ENCODE measurements at regions not wholly inside any gene's neighbourhood (a gene's known extent, or its start where the extent isn't known, plus 50 kb on each side); places are given as distances from the start of the nearest gene placed in this dataset.

DNA sequence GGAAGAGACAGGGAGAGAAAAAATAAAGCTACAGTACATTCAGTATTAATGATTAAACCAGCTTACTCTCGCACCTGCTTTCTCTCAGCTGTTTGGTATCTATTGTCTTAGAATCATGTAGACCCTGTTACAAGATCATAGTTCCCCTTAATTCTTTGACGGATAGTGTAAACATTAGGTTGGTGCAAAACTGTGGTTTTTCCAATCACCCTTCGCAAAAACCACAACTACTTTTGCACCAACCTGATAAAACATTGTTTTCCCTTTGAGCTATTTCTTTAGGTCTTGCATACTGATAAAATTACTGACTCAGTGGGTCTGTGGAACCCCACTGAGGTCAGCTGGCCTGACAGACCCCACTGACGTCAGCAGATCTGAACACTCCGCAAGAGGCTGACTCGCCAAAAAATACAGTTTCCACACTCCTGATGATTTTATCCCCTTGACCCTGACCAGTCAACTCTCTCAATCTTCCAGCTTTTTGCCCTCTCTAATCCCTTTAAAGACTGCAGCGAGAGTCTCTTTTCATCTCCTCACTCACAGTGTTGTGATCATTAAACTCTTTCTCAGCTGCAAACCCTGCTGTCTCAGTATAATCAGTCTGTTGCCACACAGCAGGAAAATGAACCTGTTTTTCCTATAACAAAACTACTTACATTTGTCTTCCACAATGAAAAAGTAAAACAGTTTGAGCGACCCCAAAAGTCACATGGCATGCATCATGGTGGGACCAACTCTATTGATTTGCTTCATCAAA lies 123.9 kb downstream of the SLITRK6 start:
- DNase-seq (ENCODE audit: low read depth, low spot score) (no peak), ATAC-seq (no peak)
- TF ChIP-seq POLR2A (IDR thresholded peaks at IDR 0.05; ENCODE audit: borderline replicate concordance, extremely low read depth, insufficient read depth, insufficient read length) (no peak), ZFX (IDR thresholded peaks at IDR 0.05) (no peak), EZH2 (IDR thresholded peaks at IDR 0.05) (no peak), SRF (IDR thresholded peaks at IDR 0.05; ENCODE audit: low read depth) (no peak), EGR1 (IDR thresholded peaks at IDR 0.05; ENCODE audit: low read depth) (no peak), RAD21 (IDR thresholded peaks at IDR 0.05; ENCODE audit: low read depth) (no peak), POLR2AphosphoS5 (IDR thresholded peaks at IDR 0.05; ENCODE audit: low read depth, low read length) (no peak), CEBPB (IDR thresholded peaks at IDR 0.05; ENCODE audit: low read depth) (no peak), ZNF274 (IDR thresholded peaks at IDR 0.05; ENCODE audit: low read depth, low read length) (no peak), ELF1 (IDR thresholded peaks at IDR 0.05; ENCODE audit: borderline replicate concordance, low read depth) (no peak), CBX3 (IDR thresholded peaks at IDR 0.05; ENCODE audit: low read depth) (no peak), EZH2phosphoT487 (IDR thresholded peaks at IDR 0.05; ENCODE audit: borderline replicate concordance) (no peak), FOSL1 (IDR thresholded peaks at IDR 0.05; ENCODE audit: low read depth) (no peak), TCF7L2 (IDR thresholded peaks at IDR 0.05; ENCODE audit: borderline replicate concordance, extremely low read depth, insufficient read depth, insufficient read length) (no peak)
- TF ChIP-seq, protein P1, sequence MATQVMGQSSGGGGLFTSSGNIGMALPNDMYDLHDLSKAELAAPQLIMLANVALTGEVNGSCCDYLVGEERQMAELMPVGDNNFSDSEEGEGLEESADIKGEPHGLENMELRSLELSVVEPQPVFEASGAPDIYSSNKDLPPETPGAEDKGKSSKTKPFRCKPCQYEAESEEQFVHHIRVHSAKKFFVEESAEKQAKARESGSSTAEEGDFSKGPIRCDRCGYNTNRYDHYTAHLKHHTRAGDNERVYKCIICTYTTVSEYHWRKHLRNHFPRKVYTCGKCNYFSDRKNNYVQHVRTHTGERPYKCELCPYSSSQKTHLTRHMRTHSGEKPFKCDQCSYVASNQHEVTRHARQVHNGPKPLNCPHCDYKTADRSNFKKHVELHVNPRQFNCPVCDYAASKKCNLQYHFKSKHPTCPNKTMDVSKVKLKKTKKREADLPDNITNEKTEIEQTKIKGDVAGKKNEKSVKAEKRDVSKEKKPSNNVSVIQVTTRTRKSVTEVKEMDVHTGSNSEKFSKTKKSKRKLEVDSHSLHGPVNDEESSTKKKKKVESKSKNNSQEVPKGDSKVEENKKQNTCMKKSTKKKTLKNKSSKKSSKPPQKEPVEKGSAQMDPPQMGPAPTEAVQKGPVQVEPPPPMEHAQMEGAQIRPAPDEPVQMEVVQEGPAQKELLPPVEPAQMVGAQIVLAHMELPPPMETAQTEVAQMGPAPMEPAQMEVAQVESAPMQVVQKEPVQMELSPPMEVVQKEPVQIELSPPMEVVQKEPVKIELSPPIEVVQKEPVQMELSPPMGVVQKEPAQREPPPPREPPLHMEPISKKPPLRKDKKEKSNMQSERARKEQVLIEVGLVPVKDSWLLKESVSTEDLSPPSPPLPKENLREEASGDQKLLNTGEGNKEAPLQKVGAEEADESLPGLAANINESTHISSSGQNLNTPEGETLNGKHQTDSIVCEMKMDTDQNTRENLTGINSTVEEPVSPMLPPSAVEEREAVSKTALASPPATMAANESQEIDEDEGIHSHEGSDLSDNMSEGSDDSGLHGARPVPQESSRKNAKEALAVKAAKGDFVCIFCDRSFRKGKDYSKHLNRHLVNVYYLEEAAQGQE (IDR thresholded peaks at IDR 0.05; ENCODE audit: low read depth) = no peak
- TF ChIP-seq, protein P2, sequence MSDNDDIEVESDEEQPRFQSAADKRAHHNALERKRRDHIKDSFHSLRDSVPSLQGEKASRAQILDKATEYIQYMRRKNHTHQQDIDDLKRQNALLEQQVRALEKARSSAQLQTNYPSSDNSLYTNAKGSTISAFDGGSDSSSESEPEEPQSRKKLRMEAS (IDR thresholded peaks at IDR 0.05) = no peak
- TF ChIP-seq, protein P3, sequence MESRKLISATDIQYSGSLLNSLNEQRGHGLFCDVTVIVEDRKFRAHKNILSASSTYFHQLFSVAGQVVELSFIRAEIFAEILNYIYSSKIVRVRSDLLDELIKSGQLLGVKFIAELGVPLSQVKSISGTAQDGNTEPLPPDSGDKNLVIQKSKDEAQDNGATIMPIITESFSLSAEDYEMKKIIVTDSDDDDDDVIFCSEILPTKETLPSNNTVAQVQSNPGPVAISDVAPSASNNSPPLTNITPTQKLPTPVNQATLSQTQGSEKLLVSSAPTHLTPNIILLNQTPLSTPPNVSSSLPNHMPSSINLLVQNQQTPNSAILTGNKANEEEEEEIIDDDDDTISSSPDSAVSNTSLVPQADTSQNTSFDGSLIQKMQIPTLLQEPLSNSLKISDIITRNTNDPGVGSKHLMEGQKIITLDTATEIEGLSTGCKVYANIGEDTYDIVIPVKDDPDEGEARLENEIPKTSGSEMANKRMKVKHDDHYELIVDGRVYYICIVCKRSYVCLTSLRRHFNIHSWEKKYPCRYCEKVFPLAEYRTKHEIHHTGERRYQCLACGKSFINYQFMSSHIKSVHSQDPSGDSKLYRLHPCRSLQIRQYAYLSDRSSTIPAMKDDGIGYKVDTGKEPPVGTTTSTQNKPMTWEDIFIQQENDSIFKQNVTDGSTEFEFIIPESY (IDR thresholded peaks at IDR 0.05; ENCODE audit: extremely low read depth, insufficient replicate concordance, low read length) = no peak
- TF ChIP-seq, protein P4, sequence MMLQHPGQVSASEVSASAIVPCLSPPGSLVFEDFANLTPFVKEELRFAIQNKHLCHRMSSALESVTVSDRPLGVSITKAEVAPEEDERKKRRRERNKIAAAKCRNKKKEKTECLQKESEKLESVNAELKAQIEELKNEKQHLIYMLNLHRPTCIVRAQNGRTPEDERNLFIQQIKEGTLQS (IDR thresholded peaks at IDR 0.05) = no peak
- TF ChIP-seq, protein P5, sequence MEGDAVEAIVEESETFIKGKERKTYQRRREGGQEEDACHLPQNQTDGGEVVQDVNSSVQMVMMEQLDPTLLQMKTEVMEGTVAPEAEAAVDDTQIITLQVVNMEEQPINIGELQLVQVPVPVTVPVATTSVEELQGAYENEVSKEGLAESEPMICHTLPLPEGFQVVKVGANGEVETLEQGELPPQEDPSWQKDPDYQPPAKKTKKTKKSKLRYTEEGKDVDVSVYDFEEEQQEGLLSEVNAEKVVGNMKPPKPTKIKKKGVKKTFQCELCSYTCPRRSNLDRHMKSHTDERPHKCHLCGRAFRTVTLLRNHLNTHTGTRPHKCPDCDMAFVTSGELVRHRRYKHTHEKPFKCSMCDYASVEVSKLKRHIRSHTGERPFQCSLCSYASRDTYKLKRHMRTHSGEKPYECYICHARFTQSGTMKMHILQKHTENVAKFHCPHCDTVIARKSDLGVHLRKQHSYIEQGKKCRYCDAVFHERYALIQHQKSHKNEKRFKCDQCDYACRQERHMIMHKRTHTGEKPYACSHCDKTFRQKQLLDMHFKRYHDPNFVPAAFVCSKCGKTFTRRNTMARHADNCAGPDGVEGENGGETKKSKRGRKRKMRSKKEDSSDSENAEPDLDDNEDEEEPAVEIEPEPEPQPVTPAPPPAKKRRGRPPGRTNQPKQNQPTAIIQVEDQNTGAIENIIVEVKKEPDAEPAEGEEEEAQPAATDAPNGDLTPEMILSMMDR (IDR thresholded peaks at IDR 0.05 in 2 of 3, conservative IDR thresholded peaks at IDR 0.05 in 1 of 3; ENCODE audit: borderline replicate concordance in 1 of 3, insufficient read depth in 1 of 3, low read depth in 2 of 3, low read length in 2 of 3) = no peak
- no peak overlapping the region for H3K27ac ChIP-seq (ENCODE audit: low read depth, low read length)
- no peaks in the 10 kb centered on the region for H3K79me2 ChIP-seq (ENCODE audit: insufficient read depth, low read length)
- H3K9ac ChIP-seq (ENCODE audit: low read length) = no peak overlapping the region
- H3K27me3 ChIP-seq (ENCODE audit: insufficient read depth, low read length) = no peaks in the 10 kb centered on the region
- H3K9me3 ChIP-seq (ENCODE audit: control insufficient read depth in 1 of 2, insufficient read depth in 1 of 2, low read depth in 1 of 2, low read length in 2 of 2) = peaks cover 0 to 20% of the 10 kb centered on the region in 2 experiments; a peak in 2 of 4 replicates
- ChIA-PET RAD21 (ENCODE audit: low non-redundant PET in 1 of 2, low total read pairs in 2 of 2, uncharacterized antibody in 2 of 2, unreplicated experiment in 2 of 2) (no interaction called here), POLR2A (no interaction called here), CTCF (no interaction called here)
- no peak overlapping the region for H3K4me3 ChIP-seq (replicated peaks in 1 of 2; ENCODE audit: low read depth in 1 of 2, low read length in 2 of 2)
- H4K20me1 ChIP-seq (ENCODE audit: insufficient read depth) = no peaks in the 10 kb centered on the region; the same call in 1 of the 2 replicates
- no peaks in the 10 kb centered on the region for H3K36me3 ChIP-seq (ENCODE audit: control insufficient read depth in 1 of 2, insufficient read depth in 2 of 2, low read length in 2 of 2)
- intact Hi-C loops (cut with micrococcal nuclease) = no loop called here
- BruUV-seq (replicated peaks) = no TSS peak
- H2AFZ ChIP-seq (ENCODE audit: low read depth, low read length, poor library complexity, severe bottlenecking) = no peak overlapping the region
- no peaks in the 10 kb centered on the region for H3K9me2 ChIP-seq (ENCODE audit: insufficient read depth)
- no peaks in the 10 kb centered on the region for H3K4me1 ChIP-seq (ENCODE audit: control insufficient read depth in 1 of 2, insufficient read depth in 2 of 2, low read length in 2 of 2)
- H3K4me2 ChIP-seq (ENCODE audit: low read length) = no peak overlapping the region

Data from HCT116 (cell line).